Middle frontal gyrus (tissue), 1 donor: ENCODE measurements at regions not wholly inside any gene's neighbourhood (a gene's known extent, or its start where the extent isn't known, plus 50 kb on each side); places are given as distances from the start of the nearest gene placed in this dataset.
"Not testable (repeated sequence)": the region's sequence is repeated elsewhere in the genome, so short reads cannot be mapped to it uniquely, and the experiment has no call there.

ENCODE experiments used
- DNase-seq: peaks from one replicate; pipeline ENCODE4 v3.0.0-alpha.2; 2015; ENCODE audit warnings: low spot score; ENCODE audit errors: extremely low spot score

DNA sequence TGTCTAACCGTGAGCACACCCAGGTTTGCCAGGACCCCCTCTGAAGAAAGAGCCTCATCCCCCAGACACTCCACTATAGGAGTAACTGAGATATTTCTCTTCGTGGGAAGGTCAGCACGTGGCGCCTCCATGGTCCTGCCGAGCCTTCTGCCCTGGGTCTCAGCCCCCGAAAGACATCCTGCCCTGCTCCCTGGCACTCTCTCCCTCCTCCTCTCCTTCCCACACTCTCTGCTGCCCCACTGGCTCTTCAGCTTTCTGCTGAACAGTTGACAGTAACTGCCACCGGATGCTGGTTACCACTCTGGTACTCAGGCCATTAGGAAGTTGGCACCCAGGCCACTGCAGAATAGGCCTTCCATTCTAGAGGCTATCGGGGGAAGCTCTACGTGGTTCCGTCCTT, 185.2 kb downstream of the UACA start:
- DNase-seq = no peak

DNA sequence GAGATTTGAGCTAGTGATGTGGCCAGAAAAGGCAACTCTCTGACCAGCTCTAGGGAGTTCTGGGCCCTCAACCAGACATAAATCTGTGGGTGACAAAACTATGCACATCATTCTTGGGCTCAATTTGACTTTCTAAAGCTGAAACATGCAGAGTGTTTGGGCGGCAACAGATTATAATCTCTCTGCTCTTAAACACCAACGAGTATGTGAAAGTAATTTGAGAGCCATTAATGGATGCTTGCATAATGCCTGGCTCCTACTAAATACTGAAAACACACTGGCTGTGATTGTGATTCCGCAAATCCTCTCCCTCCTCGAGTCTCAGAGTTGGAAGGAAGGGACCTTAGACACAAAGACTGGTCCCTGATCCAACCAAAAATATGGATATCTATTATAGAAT, 186.7 kb downstream of the UACA start:
- DNase-seq = no peak

DNA sequence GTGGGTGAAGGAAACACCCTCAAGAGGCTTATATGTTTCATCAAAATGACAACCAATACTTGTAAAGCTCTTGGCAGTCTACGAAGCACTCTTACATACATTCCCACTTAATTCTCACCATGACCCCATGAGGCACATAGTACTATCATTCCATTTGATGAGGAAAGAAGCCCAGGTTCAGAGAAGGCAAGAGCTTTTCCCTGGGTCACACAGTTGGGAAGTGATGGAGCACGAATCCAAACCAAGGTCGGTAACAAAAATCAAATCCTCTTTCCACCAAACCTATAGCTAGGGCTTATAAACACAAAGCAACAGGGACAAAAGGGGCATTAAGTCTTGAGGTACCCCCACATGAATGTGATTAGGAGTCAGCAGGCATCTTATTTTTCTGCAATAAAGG, 187.1 kb downstream of the UACA start:
- DNase-seq = no peak

DNA sequence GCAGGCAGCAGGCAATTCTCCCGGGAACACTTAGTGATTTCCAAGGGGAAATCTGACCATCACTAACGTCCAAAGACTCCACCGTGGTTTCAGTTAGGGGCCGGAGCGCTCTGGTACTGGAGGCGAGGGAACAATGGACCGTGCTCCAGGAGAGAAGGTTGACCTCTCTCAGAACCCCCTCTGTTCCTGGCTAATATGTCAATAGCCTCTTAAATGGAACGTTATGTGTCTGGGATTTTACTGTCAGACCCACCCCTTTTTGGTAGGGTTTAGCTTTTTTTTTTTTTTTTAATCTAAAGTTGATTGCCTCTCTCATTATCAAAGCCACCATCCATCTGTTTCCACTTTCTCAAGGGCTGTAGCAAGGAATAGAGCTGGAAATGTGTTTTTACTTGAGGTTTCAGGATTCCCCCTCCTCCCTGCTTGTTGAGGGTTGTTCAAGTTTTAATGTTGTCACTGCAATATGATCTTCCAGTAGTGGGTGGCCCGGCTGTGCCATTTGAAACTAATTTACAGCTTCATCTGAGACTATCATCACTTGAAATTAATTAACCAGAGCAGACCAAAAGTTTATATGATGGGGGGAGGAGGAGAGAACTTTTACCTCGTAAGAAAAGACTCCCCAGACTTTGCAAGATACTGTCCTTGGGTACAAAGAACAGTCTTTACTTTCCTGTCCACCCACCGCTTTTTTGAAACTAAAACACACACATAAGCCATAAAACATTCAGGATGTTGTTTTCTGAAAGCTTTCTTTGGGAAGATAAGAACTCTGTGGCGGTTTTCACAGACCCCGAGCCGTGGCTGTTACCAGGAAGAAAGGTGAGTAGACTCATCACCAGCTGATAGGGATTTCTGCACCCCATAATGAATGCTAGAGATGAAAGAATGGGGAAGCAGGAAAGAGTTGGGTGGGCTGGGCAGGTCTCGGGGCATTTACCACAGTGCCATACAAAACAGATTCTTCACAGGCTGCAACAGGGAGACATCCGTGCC, 187.8 kb downstream of the UACA start:
- no peak for DNase-seq

DNA sequence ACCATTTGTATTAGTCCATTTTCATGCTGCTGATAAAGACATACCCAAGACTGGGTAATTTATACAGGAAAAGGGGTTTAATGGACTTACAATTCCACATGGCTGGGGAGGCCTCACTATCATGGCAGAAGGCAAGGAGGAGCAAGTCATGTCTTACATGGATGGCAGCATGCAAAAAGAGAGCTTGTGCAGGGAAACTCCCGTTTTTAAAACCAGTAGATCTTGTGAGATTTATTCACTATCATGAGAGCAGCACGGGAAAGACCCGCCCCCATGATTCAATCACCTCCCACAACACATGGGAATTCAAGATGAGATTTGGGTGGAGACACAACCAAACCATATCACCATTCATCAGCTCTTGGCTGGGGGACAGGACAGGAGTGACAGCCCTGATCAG, 189.0 kb downstream of the UACA start:
- not testable (repeated sequence) for DNase-seq

DNA sequence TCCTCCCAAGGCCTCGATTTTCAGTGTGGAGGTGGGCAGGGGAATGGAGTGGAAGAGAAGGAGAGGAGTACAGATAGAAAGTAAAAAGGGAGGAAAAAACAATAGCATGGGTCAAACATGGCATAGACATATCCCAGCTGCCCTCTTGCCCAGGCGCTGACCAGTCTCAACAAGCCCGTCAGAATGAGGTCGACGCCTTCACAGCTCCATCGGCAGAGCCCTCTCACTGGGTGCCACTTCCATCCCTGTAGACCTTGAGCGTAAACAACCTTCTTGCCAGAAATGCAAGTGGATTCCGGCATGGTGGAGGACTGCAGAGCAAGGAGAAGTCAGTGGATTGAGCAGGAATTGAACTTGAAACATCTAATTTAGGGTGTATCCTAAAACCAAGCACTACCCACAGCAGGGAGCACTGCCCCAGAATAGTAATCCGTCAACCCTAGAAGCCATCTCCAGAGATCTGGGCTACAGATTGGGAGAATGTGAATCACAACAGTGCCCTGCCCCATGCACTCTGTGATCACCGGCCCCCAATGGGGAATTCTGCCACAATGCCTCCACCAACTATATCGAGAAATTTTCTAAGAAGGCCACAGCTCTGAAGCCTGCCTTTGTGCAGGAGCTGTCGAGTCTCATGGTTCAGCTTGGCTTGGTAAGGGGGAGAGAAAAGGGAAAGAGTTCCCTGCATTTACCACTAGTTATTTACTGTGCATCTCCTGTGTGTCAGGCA, 190.1 kb downstream of the UACA start:
- DNase-seq = no peak

DNA sequence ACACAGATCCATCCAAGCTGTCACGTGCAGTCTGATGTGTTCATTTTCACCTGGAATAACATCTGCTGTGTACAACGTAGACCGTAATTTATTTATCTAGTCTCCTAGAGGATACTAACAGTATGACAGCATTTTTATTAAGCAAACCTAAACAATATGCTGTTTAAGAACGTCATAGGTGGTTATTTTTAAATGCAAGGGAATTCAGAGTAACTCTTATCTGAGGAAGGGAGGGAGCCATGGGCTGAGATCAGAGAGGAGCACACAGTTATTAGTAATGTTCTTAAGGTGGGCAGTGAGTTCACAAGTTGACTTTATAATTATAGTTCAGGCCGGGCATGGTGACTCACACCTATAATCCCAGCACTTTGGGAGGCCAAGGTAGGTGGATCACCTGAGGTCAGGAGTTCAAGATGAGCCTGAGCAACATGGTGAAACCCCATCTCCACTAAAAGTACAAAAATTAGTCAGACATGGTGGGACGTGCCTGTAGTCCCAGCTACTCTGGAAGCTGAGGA, 193.6 kb downstream of the UACA start:
- no peak for DNase-seq

DNA sequence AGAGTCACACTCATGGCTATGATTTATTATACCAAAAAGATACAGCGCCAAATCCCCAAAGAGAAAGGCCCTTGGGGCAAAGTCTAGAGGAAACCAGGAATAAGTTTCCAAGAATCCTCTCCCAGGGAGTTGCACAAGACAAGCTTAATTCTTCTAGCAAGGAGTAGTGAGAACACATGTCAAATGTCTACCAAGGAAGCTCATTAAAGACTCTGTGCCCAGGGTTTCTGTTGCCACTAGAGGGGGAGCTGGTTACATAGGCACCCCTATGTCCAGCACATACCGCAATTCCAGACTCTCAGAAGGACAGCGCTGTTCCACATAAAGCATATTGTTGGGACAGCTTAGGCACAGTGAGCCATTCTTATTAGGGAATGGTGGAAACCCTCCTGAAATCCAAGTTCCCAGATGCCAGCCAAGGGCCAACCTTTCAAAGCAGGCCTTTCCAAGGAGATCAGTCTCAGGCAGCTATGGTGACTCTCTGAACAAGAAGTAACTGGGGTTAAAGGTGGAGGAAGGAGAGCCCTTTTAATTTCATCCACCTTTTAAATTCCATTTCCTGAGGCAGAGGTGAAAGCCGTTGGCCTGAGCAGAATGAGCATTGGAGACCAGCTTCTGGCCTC, 194.2 kb downstream of the UACA start:
- DNase-seq = no peak

DNA sequence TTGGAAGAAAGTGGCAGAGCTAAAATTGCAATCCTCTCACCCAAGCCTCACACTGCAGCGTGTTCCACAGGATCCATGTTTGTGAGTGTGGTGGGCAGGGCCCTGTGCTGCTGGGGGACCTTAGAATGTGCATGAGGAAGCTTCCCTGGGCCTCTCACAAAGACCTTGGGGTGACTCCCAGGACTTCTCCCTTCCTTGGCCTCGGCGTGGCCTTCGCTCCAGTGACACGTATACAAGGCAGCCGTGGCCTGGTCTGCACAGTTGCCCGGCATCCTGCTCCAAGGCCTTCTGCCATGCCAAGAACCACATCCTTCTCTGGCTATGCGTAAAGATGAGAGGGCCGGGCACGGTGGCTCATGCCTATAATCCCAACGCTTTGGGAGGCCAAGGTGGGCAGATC, 196.4 kb downstream of the UACA start:
- no peak for DNase-seq

DNA sequence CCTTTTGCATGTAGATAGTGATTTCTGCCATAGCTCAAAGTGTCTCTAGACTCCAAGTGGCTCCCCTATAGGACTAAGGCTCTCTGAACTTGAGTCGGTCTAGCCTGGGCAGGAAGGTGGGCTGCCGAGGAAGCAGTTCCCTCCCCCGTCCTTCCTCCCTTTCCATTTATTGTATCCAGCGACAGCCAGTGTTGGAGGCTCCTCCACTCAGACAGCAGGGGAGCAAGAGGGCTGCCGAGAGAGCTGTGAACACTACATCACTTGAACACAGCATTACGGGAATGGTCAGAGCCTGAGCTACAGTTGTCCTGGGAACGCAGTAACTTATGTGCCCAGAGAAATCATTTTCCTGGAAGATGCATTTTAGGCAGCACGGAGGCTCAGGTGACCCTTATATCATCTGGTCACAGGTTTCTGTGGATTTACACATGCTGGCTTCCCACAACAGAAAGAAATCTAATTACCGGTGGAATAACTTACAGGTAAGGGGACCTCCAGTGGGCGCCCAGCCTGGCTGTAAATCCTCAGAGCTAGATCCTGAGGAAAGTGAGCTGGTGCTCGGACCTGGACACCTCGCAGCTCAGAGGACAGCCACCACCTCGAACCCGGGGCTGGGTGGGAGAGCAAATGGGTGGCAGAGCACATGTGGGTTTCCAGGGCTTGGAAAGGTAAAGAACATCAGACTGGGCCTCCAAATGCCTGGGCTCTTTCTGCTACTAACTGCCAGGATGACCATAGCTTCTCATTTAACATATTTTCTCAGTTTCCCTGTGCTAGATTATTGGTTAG, 197.1 kb downstream of the UACA start:
- no peak for DNase-seq

DNA sequence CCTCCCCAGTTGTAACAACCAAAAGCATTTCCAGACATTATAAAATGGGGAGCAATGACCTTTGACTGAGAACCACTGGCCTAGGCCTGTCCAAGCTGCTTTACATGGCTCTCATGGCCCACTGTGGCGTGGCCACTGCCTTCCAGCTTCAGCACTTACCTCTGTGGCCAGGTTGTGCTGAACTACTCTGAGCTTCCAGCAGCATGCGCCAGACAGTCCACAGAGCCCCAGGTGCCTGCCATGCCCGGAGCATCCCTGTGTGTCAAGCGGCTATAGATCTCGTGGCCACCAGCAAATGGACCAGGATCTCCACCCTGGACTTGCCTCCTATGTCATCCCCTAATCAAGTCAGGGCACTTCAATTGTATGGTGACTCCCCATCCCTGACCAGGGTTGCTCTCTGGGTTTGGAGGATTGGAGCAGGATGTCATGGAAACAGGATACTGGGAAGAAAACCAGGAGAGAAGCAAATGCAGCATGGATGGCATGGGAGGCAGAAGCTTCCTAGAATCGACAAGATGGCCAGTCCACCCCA, 199.7 kb downstream of the UACA start:
- no peak for DNase-seq

DNA sequence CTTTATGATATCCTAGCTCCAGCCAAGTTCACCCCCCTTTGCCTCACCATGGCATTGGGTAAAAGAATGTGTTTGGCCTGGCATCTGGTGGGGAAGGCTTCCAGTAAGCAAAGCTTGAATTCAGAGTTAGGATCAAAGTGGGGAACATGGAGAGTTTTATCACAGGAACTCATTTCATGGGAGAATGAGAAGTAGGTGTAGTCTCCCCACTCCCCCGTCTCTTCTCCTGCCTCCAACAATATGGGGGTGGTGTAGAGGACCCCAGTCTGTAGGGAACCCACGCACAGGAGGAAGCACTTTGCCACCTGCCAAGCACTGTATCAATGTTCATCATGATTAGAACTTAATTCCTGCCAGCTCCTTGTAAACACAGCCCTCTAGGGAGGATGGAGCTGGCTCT, 200.5 kb downstream of the UACA start:
- DNase-seq = no peak

DNA sequence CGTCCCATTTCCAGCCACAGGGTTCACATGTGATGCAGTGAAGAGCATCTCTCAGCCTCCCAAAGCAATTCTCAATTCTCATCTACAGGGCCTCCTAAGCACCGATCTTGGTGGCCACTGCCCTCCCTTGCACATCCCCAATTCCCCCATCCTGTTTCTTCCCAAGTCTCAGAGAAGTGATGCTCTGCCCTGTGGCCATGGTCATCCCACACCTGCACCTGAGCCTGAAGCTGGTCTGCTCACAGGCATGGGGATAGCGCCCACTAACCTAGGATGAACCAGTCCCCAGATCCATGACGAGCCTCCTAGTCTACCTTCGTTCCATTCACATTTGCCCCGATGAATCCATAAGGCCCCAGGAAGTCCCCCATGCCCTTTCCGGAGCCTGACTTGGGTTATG, 201.5 kb downstream of the UACA start:
- no peak for DNase-seq

DNA sequence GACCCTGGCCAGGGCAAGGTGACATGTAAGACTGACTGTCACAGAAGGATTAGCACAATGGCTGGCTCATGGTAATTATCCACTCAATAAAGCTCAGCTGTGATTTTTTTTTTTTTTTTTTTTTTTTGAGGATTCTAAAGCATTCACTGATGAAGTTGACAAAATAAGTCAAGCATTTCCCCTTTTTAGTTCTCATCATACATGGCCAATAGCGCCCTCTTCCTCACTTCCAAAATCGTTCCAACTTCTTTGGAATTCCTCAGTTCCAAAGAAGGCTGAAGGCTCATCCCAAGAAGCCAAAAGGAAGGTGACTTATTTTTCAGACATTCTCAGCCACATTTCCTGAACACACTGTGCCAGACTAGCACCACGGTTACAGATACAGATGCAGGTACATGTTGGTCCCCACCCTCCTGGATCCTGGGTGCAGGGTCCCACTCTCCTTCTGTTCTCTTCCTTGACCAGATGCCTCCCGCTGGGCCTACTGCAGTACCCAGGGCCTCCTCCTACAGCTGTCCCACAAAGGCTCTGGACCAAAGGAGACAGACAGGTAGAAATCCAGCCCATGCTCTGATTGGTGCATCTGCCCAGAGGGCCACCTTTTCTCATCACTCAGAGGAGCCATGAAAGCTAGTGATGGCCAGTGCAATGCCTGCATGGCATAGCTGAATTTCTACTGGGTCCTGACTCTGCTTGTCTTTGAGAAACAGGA, 202.6 kb downstream of the UACA start:
- DNase-seq = no peak

DNA sequence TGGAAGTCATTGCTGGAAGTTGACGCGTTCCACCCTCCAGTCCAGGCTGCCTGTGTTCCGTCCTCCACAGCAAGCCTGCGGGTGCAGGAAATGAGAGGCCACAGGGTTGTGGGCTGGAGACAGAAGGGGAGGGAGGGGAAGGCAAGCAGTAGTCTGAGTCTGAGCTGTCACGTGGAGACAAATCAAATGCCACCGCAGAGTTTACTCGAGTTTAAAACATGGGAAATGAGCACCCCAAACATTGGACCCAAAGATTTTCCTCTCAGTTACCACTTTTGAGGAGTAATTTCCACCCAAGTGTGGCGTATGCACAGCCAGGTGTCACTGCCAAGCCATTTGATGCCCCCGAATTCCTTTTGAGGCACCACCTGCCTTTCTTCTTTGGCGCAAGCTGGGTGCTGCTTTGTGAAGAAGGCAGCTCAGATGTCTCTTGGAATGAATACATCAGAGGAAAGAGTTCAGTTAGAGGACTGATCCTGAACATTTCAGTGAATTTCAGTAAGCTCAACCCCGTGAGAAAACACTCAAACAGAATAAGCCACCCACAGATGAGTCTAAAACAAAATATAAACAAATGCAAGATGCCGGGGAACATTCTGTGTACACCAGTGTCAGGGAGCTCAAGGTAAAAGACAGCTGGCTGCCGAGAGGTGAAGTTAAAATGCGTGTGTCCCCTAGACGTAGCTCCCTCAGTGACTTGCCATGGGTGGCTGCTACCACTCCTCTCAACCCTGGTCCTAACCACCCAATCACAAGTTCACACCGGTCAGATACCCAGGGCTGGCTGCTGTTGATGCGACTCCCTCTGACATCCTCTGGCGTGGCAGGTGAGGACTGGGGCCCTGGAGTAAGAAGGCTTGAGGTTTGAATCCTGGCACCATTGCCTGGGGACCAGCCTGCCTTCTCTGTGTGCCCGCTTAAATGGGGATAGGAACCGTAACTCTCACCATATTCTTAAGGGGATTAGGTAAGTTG, 203.8 kb downstream of the UACA start:
- no peak for DNase-seq

DNA sequence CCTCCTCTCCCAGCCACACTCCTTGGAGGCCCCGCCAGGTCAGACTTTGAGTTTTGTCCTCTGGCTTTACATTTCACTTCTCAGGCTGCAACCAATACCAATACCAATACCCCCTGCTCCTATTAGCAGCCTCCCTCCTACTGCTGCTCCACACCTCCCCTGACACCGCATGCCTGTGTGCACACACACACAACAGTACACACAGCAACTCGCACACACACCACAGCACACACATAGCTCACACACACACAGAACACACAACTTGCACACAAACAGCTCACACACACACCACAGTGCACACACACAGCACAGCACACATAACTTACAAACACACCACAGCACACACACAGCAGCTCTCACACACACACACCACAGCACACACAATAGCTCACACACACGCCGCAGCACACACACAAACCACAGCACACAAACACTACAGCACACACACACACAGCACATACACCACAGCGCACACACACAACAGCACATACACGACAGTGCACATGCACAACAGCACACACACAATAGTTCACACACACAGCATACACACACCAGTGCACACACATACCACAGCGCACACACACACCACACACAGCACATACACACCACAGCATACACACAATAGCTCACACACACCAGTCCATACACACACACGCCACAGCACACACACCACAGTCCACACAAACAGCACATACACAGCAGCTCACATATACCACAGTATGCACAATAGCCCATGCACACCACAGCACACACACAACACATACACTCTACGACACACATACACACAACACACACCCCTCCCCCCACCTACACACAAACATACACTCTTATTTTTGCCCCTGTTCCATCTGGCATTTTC, 204.7 kb downstream of the UACA start:
- no peak for DNase-seq

DNA sequence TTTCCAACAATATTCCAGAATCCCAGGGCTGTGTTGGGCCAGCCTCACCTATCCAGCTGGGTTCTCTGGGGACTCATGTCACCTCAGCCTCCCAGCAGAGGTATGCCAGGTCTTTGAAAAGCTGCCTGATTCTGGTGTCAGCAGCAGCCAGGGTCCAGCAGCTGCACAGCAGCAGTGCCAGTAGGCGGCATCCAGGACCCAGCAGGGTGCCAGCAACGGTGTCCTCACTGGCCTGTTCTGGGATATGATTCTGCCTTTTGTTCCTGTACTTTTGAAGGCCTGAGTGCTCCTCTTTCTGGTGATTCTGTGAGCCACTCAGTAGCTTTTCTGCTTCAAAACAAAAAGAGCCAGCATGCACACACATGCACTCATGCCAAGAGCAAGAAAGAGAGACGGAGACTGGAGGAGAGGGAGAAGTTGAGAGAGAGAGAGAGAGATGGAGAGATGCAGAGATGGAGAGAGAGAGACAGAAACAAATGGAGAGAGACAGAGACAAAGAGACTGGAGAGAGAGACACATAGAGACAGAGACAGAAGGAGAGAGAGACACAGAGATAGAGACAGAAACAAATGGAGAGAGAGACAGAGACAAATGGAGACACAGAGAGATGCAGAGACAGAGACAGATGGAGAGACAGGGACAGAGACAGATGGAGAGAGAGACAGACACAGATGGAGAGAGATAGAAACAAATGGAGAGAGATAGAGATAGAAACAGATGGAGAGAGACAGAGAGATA, 205.7 kb downstream of the UACA start:
- no peak for DNase-seq
